ENCODE measurements at regions not wholly inside any gene's neighbourhood (a gene's known extent, or its start where the extent isn't known, plus 50 kb on each side); places are given as distances from the start of the nearest gene placed in this dataset.

- no peaks in the 10 kb centered on the region for H3K36me3 Mint-ChIP-seq (ENCODE audit: low read depth)
- H3K27me3 Mint-ChIP-seq = no peaks in the 10 kb centered on the region
- no peaks in the 10 kb centered on the region for H3K4me1 Mint-ChIP-seq (ENCODE audit: low read depth)
These were observed 194.2 kb downstream of the TBXT start for GRCh38 chr6:165973473-165973872.

DNA sequence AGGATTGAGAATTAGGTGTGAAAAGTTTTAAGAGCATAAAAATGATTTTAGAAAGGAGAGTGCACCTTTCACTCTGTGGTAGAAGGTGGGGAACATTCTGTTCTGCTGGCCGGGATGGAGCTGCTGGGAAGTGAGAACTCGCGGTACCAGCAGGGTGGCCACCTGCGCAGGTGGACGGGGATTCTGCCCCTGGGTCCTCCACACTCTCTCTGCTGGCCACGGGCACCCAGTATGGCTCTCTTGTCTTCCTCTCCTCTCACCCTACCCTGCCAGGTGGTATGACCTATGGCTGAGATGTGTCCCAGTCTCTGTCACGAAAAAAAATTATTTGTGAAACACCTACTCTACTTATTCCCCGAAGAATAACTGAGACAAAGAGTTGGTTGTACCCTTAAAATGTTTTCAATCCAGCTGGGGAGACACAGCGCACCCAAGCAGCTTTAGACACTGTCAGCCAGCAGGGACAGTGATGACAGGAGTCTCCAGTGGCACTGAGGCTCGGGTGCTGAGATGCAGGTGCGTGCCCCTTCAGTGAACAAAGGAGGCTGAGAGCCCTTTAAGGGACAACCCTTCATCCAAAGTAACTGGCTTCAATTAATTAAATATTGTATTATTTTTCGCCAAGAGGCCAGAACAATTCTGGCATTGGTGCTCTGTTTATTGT is 195.4 kb downstream of the TBXT start:
- H3K36me3 Mint-ChIP-seq (ENCODE audit: low read depth) = no peaks in the 10 kb centered on the region
- H3K4me3 Mint-ChIP-seq = no peak overlapping the region
- H3K27ac Mint-ChIP-seq = no peak overlapping the region
- H3K4me1 Mint-ChIP-seq (ENCODE audit: low read depth) = no peaks in the 10 kb centered on the region
- no peaks in the 10 kb centered on the region for H3K27me3 Mint-ChIP-seq
- no peaks in the 10 kb centered on the region for H3K9me3 Mint-ChIP-seq
- DNase-seq = no peak

More at GRCh38 chr6:165973473-165973872, 194.2 kb downstream of the TBXT start:
- no peak for DNase-seq
- H3K9me3 Mint-ChIP-seq = no peaks in the 10 kb centered on the region
- H3K4me3 Mint-ChIP-seq = no peak overlapping the region
- no peak overlapping the region for H3K27ac Mint-ChIP-seq

GRCh38 chr6:165971202-165971601 is 196.4 kb downstream of the TBXT start:
- no peak overlapping the region for H3K4me3 Mint-ChIP-seq
- H3K36me3 Mint-ChIP-seq (ENCODE audit: low read depth) = no peaks in the 10 kb centered on the region
- H3K27ac Mint-ChIP-seq = no peak overlapping the region
- DNase-seq = no peak
- H3K27me3 Mint-ChIP-seq = no peaks in the 10 kb centered on the region
- no peaks in the 10 kb centered on the region for H3K9me3 Mint-ChIP-seq
- H3K4me1 Mint-ChIP-seq (ENCODE audit: low read depth) = no peaks in the 10 kb centered on the region

DNA sequence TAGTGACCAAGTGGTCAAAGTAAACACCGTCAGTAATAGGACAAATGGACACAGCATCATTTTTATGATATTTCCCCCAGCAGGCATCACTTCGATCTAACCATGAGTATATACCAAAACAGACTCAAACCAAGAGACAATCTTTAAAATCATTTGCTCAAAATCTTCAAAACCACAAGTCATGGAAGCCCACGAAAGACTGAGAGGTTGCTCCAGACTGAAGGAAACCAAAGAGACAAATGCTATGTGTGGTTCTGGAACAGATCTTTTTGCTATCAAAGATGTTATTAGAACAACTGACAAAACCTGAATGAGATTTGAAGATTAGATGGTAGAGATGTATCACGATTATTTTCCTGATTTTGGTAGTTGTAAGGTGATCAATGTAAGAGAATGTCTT is 197.7 kb downstream of the TBXT start:
- H3K9me3 Mint-ChIP-seq = no peaks in the 10 kb centered on the region
- no peak overlapping the region for H3K4me3 Mint-ChIP-seq
- no peaks in the 10 kb centered on the region for H3K27me3 Mint-ChIP-seq
- H3K27ac Mint-ChIP-seq = no peak overlapping the region
- no peaks in the 10 kb centered on the region for H3K4me1 Mint-ChIP-seq (ENCODE audit: low read depth)
- DNase-seq = no peak
- no peaks in the 10 kb centered on the region for H3K36me3 Mint-ChIP-seq (ENCODE audit: low read depth)

DNA sequence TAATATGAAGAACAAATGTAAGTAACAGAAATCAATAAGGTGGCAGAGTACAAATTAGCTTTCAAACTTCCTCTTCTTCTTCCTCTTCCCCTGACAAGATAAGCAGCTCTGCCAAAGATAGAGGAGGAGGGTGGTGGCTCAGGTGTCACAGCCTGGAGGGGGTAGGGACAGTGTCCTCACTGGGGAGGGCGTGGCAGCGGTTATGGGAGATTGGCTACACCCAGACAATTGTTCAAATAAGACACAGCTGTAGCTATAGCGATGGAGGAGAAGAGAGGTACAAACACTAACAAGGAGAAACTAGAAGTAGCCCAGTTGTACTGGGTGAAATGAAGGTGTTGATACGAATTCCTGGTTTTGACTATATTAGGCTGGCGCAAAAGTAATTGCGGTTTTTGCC is 198.5 kb downstream of the TBXT start:
- Mint-ChIP-seq H3K27ac (no peak overlapping the region), H3K4me3 (no peak overlapping the region), H3K27me3 (no peaks in the 10 kb centered on the region)

DNA sequence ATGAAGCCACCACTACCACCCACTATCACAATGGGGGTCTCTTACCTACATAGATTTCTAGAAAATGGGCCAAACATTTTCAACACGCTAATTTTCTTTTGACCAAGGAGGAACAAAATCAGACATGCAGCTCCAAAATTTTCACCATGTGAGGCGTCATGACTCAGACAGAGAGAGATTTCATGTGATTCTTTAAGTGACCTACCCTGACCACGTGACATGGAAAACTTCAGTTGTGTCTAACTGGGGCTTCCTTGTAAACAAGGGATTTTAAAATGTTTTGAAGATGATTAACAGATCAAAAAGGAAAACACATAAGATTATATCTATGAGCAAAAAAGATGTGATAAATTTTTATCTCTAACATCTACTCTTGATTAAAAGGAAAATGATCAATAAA is 199.2 kb downstream of the TBXT start:
- Mint-ChIP-seq H3K4me3 (no peak overlapping the region), H3K9me3 (no peaks in the 10 kb centered on the region), H3K4me1 (ENCODE audit: low read depth) (no peaks in the 10 kb centered on the region), H3K36me3 (ENCODE audit: low read depth) (no peaks in the 10 kb centered on the region), H3K27ac (no peak overlapping the region), H3K27me3 (no peaks in the 10 kb centered on the region)
- DNase-seq = no peak

More for the DNA sequence above, 198.5 kb downstream of the TBXT start:
- H3K36me3 Mint-ChIP-seq (ENCODE audit: low read depth) = no peaks in the 10 kb centered on the region
- DNase-seq = no peak
- H3K9me3 Mint-ChIP-seq = no peaks in the 10 kb centered on the region
- H3K4me1 Mint-ChIP-seq (ENCODE audit: low read depth) = no peaks in the 10 kb centered on the region

DNA sequence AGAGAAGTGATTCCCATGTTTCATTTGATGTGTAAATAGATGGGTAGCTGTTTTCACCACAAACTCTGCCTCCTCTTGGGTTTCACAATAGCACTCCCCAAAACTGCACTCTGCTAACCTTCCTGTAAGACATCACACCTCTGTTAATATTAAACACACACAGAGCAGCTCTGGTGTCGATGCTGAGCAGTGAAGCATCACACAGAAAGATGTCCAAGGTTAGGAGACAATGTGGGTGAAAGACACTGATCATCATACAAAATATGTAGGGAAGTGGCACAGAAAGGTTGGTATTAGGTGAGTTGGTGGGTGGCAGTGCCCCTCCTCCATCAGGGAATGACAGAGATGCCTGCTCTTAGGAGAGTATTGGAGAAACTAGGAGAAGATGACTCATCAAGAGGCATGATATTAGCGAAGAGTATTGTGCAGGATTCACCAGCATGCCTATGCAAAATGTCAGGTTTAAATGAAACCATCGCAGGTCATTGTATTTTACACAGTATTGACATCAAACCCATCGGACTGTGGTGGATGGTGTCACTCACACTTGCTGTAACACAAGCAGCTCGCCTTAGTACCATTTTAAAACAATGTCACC is 199.7 kb downstream of the TBXT start:
- no peaks in the 10 kb centered on the region for H3K27me3 Mint-ChIP-seq
- H3K36me3 Mint-ChIP-seq (ENCODE audit: low read depth) = no peaks in the 10 kb centered on the region
- H3K9me3 Mint-ChIP-seq = no peaks in the 10 kb centered on the region
- no peaks in the 10 kb centered on the region for H3K4me1 Mint-ChIP-seq (ENCODE audit: low read depth)
- DNase-seq = no peak
- no peak overlapping the region for H3K27ac Mint-ChIP-seq
- no peak overlapping the region for H3K4me3 Mint-ChIP-seq

DNA sequence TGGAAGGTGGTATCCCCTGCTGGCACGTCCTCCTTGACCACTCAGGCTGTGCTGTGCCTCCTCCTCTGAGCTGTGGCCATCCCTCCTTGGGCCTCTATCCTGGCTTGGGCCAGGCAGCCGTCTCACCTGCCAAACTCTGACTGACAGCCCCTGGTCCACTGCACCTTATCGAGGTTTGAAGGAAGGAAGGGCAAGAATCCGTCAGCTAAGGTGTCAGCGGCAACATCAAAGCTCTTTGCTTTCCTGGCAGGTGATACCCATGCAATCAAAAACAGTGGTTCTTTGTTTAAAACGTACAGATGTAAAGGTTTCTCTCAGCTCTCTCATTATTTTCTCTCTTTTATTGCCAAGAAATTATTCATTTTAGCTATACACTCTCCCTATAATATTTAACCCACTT is 203.9 kb downstream of the TBXT start:
- H3K36me3 Mint-ChIP-seq (ENCODE audit: low read depth) = no peaks in the 10 kb centered on the region
- DNase-seq = no peak
- H3K27me3 Mint-ChIP-seq = no peaks in the 10 kb centered on the region
- H3K4me3 Mint-ChIP-seq = no peak overlapping the region
- no peaks in the 10 kb centered on the region for H3K4me1 Mint-ChIP-seq (ENCODE audit: low read depth)
- no peak overlapping the region for H3K27ac Mint-ChIP-seq
- H3K9me3 Mint-ChIP-seq = no peaks in the 10 kb centered on the region

GRCh38 chr6:165962366-165962765 is 205.3 kb downstream of the TBXT start:
- H3K27me3 Mint-ChIP-seq = no peaks in the 10 kb centered on the region
- H3K4me3 Mint-ChIP-seq = no peak overlapping the region
- DNase-seq = no peak
- no peak overlapping the region for H3K27ac Mint-ChIP-seq
- no peaks in the 10 kb centered on the region for H3K4me1 Mint-ChIP-seq (ENCODE audit: low read depth)
- H3K9me3 Mint-ChIP-seq = no peaks in the 10 kb centered on the region
- no peaks in the 10 kb centered on the region for H3K36me3 Mint-ChIP-seq (ENCODE audit: low read depth)

DNA sequence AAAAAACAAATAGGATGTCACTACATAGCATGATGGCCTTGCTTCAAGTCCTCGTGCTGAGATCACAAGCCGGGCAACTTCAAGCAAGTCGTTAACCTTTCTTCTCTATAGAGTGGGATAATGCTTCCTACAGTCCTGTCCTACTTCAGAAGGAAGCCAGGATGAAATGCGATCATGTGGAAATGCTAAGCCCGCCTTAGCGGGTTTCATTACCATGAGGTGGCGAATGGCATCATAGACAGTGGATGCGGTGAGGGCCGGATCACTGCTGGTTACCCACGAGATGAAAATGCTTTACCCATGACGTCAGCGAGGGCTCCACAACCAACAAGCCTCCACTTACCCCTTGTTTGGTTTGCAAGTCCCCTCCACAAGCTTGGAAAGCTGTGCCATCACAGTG is 206.4 kb downstream of the TBXT start:
- Mint-ChIP-seq H3K4me1 (ENCODE audit: low read depth) (no peaks in the 10 kb centered on the region), H3K36me3 (ENCODE audit: low read depth) (no peaks in the 10 kb centered on the region), H3K27ac (no peak overlapping the region), H3K4me3 (no peak overlapping the region), H3K27me3 (peaks cover 2% of the 10 kb centered on the region), H3K9me3 (no peaks in the 10 kb centered on the region)
- no peak for DNase-seq

DNA sequence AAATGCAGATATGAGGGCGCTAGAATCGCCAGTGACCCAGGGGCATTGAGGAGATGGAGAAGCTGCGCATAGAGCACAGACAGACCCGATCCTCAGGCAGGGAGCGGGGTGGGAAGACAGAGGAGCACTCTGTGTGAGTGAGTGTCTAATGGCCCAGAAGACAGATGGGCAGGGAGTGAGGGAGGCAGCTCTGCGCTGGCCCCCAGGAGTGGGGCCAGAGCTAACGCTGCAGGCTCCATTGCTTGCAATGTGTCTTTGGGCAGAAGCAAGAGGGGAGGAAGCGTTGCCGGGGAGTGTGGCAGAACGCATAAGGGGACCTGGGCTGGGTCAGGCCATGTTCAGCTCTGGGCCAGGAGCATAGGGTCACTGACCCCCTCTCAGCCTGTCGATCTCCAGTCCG is 207.0 kb downstream of the TBXT start:
- no peak overlapping the region for H3K27ac Mint-ChIP-seq
- H3K36me3 Mint-ChIP-seq (ENCODE audit: low read depth) = no peaks in the 10 kb centered on the region

DNA sequence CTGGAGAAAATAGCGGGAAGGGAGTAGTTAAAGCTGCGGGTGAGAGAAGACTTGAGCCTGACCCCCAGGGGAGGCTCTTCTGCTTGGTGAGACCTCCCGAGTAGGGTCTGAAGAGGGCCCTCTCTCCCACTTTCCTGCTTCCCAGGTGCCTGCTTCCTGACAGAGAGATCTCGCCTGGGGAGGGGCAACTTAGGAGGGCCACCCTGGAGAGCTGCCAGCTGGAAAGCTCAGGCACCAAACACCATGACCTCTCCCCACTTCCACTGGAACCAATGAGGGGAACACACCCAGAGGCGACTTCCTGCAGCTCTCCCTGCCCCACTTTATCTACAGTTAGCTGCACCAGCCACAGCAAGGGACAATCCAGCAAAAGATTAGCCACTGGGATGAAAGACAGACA is 208.0 kb downstream of the TBXT start:
- H3K4me1 Mint-ChIP-seq (ENCODE audit: low read depth) = no peaks in the 10 kb centered on the region

More for the DNA sequence above, 207.0 kb downstream of the TBXT start:
- DNase-seq = no peak
- H3K4me1 Mint-ChIP-seq (ENCODE audit: low read depth) = no peaks in the 10 kb centered on the region
- no peak overlapping the region for H3K4me3 Mint-ChIP-seq
- H3K9me3 Mint-ChIP-seq = no peaks in the 10 kb centered on the region
- peaks cover 2% of the 10 kb centered on the region for H3K27me3 Mint-ChIP-seq

DNA sequence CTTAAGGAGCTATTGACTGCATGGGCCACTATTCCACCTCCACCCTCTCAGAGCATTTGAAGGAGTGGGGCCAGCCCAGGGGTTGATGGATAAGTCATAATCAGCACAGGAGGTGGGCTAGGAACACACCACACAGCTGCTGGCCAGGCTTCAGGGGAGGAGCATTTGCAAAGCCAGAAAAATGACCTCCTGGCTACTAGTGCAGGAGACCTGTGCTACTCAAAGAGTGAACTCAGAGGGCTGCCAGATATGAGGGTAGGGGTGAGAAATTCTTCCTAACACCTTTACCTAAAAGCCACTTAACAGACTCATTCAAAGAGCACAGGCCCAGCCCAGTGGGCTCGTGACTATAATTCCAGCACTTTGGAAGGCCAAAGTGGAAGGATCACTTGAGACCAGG is 210.8 kb downstream of the TBXT start:
- H3K36me3 Mint-ChIP-seq (ENCODE audit: low read depth) = no peaks in the 10 kb centered on the region
- H3K4me1 Mint-ChIP-seq (ENCODE audit: low read depth) = no peaks in the 10 kb centered on the region
- no peak for DNase-seq
- no peak overlapping the region for H3K4me3 Mint-ChIP-seq
- H3K27ac Mint-ChIP-seq = no peak overlapping the region
- no peaks in the 10 kb centered on the region for H3K9me3 Mint-ChIP-seq
- H3K27me3 Mint-ChIP-seq = peaks cover 2% of the 10 kb centered on the region

More for the DNA sequence above, 208.0 kb downstream of the TBXT start:
- Mint-ChIP-seq H3K27me3 (peaks cover 2% of the 10 kb centered on the region), H3K4me3 (no peak overlapping the region), H3K36me3 (ENCODE audit: low read depth) (no peaks in the 10 kb centered on the region), H3K27ac (no peak overlapping the region), H3K9me3 (no peaks in the 10 kb centered on the region)
- no peak for DNase-seq

GRCh38 chr6:165952514-165952913 is 215.1 kb downstream of the TBXT start:
- H3K27me3 Mint-ChIP-seq = peaks cover 8% of the 10 kb centered on the region
- H3K4me3 Mint-ChIP-seq = no peak overlapping the region
- no peaks in the 10 kb centered on the region for H3K4me1 Mint-ChIP-seq (ENCODE audit: low read depth)
- no peaks in the 10 kb centered on the region for H3K36me3 Mint-ChIP-seq (ENCODE audit: low read depth)
- H3K9me3 Mint-ChIP-seq = no peaks in the 10 kb centered on the region
- no peak overlapping the region for H3K27ac Mint-ChIP-seq
- DNase-seq = no peak

- H3K27ac Mint-ChIP-seq = no peak overlapping the region
- H3K27me3 Mint-ChIP-seq = peaks cover 8% of the 10 kb centered on the region
- H3K36me3 Mint-ChIP-seq (ENCODE audit: low read depth) = no peaks in the 10 kb centered on the region
- no peaks in the 10 kb centered on the region for H3K4me1 Mint-ChIP-seq (ENCODE audit: low read depth)
- H3K4me3 Mint-ChIP-seq = no peak overlapping the region
- DNase-seq = no peak
- no peaks in the 10 kb centered on the region for H3K9me3 Mint-ChIP-seq
These were observed 217.3 kb downstream of the TBXT start for GRCh38 chr6:165950316-165950715.
